NCI-H1048 (cell line): ENCODE measurements at regions not wholly inside any gene's neighbourhood (a gene's known extent, or its start where the extent isn't known, plus 50 kb on each side); places are given as distances from the start of the nearest gene placed in this dataset.

Source experiments
- DNase-seq: peaks from one replicate; lab custom pipeline; 2025; lab: John Stamatoyannopoulos, UW

DNA sequence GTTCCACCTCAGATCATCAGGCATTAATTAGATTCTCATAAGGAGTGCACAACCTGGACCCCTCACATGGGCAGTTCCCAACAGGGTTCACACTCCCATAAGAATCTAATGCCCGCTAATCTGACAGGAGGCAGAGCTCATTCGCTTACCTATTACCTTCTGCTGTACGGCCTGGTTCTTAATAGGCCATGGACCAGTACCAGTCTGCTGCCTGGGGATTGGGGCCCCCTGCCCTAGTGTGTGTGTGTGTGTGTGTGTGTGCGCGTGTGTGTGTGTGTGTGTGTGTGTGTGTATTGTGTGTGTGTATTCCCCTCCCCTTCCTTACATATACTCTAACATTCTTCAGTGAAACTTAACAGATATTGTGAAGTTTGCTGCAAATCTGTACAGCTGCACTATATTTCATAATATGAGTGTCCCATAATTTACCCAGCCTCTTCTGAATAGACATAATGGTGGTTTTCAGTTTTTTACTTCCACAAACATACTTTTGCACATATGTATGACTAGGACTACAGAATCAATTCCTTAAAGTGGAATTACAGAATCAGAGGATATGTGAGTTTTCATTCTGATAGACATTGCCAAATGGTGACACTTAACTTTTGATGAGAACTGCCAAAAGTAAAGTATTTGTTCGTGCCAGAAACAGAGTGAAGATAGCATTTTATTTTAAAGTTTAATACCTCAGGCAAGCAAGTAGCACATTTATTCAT lies 205.2 kb upstream of the EEA1 start:
- no peak for DNase-seq

DNA sequence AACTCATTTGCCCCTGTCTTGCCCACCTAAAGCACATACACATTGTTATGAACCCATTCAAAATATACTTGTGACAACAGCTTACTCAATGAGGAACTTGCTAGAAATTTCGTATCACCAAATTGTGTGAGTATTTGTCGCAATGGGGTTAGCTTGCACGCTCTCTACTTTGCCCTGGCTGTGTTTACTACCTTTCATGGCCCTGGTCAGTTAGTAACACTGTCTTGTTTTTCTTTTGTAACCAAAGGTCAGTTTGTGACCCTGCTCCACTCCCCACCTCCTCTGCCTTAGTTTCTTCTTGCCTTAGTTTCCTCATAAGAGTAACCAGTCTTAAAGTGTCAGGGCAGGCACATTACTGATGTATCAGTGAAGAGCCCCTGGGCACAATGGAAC lies 205.8 kb upstream of the EEA1 start:
- DNase-seq: no peak

DNA sequence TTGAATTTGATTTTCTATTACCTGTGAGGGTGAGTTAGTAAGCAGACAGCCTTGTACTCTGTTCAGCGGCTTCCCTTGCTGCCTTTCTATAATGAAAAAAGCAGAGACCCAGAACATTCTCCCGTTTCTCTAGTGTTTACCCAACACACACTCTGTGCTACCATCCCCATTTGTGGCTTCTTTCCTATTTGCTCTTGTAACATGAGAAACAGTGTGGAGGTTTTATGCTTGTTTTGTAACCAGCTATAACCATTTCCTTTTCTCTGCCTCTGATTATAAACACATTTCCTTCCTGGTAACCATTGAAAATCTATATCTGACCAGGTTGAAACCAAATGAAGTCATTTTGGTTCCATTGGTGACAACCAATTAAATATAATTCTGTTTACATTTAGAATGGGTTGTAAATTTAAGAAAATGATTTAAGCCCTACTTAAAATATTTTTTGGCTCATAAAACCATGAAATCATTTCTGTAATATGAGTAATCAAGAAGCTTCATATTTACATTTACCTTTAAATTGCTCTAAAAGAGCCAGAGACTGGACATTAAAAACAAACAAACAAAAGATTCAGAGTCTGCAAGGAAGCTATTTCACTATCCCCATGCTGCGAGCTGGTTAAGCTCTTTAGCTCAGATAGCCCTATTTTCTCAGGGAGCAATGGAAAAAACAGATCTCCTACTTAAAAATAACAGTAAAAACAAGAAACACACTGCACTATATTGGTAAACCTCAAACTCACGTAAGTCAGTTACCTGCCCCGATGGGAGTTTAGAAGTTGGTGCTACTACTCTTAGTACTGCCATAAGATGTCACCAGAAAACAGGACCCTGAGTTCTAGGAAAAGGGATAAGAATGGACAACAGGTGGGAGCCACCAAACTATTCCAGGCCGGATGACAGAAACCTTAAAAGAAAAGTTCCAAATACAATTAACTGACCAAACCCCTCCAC lies 206.5 kb upstream of the EEA1 start:
- no peak for DNase-seq

DNA sequence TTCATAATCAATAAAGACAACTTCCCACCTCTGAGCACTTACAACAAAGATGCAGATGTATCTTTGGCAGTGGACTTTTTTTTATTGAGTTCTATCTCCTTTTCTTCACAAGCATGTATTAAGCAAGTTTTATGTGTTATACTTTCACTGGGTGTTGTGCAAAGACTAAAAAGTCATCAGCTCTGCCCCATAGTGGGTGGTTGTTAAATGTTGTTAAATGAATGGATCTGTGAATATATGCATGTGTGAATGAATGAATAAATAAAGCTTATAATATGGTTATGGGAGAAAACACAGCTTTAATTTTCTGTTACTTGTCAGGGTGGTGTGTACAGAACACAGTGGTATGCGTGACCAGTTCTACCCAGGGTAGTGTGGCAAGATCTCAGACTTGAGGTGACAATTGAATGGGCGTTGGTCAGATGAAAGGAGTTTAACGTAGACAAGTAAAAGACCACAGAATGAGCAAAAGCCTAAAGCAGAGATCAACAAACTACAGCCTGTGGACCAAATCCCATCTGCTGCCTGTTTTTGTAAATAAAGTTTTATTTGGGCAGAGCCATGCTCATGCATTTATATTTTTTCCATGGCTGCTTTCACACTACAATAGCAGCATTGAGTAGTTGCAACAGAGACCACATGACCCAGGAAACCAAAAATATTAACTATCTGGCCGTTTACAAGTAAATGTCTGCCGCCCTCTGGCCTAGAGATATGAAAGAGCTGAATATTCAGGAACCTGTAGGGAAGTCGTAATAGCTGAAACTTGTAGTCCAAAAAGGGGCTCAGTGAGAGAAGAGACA lies 207.4 kb upstream of the EEA1 start:
- no peak for DNase-seq

DNA sequence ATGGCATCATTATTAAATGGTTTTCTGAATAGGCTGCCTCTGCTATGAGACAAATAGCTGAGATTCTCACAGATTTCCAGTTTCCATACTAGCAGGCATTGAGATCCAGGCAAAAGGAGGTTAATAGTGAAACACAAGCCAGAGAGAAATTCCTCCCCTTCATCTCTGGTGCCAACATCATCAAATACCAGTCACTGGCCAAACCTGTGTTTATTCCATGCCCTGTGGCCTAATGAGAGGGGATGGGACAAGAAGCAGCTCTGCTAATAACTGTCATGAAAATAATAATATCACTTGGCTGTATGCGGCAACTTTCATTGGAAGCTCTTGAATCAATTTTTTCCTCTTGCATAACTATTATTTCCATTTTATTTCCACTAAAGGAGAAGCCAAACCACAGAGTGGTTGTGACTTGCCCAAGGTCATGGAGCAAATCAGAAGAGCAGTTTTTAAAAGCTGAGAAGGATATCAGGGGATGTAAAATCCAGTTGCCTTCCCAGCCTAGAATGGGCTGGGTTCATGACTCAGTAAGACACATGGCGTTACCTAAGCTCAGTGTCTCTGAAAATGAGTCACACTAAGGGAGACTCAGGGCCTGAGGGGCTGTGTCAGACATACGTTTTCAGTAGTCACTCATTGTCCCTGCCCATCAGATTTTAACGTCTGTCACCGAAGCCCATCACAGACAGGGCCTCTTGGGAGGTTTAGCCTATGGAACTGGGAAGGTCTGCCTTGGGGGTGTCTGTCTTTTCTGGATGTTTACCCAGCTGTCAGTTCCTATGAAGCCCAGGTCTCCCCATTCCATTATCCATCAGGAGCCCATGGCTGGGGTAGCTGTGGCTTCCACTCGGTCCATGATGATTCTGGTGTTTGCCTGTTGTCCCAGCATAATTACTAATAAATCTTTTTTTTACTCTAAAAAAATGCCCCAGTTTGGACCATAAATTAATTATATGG lies 208.8 kb upstream of the EEA1 start:
- DNase-seq: no peak

DNA sequence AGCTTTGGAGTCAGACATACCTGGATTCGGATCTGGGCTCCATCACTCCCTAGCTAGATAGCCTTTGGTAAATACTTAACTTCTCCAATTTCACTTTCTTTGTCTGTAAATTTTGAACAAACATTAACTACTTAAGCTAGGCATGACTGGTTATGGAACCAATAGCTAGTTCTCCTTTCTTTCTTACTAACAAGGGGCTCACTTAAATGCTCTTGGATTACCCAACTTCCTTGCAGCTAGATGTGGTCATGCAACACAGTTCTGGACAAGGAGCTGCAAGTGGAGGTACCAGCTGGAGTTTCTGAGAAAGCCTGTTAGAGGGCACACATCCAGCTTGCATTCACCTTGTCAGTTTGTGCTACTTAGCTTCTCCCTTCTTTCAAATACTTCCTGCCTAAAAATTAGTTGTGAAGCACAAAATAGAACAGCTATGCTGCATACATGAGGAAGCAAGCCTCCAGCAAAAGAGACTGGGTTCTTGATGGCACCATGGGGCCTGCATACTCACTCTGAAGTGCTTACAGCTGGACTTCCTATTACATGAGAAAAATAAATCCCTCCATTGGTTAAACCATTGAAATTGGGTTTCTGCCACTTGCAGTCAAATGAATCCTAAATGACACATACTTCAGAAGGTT lies 210.1 kb upstream of the EEA1 start:
- DNase-seq: no peak

DNA sequence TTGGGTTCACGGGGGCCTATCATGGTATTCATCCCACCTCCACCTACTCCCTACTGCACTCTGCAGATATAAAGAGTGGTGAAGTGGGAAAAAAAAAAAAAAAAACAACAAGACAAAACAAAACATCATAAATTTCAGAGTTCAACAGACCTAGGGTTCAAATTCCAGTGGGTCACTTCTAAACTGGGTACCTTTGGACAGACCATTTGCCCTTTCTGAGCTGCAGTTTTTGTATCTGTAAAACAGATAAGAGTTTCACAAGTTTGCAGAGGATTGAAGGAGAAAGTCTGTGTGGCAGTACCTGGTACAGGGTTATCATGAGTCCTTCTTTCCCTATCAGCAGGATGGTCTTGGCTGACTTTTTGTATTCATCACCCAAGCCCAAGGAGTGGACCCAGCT lies 211.2 kb upstream of the EEA1 start:
- no peak for DNase-seq

DNA sequence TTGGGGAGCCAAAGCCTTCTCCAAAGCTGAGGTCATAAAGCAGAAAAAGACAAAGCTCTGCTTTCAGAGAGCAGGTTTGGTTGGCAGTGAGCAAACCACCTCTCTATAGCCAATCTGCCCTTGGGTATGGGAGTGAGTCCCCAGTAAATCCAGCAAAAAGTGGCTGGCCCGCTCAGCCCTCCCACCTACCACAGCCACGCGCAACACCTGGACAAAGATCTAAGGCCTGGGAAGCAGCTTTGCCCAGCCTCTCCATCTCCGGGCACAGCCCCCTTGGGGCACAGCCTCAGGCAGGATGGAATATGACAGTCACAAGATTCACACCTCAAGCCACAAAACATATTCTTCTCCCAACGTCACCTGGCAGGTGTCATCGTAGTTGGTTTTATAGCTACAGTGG lies 211.7 kb upstream of the EEA1 start:
- no peak for DNase-seq

- DNase-seq: no peak
Observed at GRCh38 chr12:93142881-93143280, 213.8 kb upstream of the EEA1 start.

GRCh38 chr12:93144109-93144508 lies 215.0 kb upstream of the EEA1 start:
- DNase-seq: no peak

- DNase-seq: peak; percentile 66
Observed at GRCh38 chr12:93145086-93145485, 216.0 kb upstream of the EEA1 start.

- no peak for DNase-seq
Observed at GRCh38 chr12:93146263-93146939, 217.3 kb upstream of the EEA1 start.

DNA sequence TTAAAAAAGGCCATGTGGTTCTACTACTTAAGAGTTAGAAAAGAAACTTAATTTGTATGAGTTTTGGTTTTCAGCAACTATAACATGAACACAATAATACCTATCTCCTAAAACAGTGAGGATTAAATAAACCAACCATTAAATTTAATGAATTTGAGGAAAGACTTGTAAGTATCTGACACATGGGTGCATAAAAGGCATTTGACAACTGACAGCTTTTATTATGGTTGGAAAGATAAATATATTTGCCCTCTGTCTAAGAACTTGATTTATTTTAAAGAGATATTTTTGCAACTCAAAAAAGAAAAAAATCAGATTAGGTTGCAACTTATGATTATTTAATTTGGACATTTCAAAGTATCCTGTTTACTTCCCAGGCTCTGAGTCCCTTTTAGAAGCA lies 217.9 kb upstream of the EEA1 start:
- DNase-seq: no peak

GRCh38 chr12:93148412-93148811 lies 219.3 kb upstream of the EEA1 start:
- no peak for DNase-seq

DNA sequence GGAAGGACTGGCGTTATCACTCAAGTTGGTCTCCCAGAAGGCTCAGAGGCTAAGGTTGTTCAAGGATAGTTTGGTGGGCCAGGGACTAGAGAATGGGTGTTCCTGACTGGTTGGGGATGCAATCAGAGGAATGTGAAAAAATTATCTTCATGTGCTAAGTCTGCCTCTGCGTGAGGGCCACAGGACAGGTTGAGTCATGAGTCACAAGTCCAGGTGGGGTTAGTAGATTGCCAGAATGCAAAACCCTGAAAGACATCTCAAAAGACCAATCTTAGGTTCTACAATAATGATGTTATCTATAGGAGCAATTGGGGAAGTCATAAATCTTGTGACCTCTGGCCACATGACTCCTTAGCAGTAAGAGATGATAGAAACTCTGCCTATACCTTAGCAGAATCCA lies 220.1 kb upstream of the EEA1 start:
- no peak for DNase-seq

DNA sequence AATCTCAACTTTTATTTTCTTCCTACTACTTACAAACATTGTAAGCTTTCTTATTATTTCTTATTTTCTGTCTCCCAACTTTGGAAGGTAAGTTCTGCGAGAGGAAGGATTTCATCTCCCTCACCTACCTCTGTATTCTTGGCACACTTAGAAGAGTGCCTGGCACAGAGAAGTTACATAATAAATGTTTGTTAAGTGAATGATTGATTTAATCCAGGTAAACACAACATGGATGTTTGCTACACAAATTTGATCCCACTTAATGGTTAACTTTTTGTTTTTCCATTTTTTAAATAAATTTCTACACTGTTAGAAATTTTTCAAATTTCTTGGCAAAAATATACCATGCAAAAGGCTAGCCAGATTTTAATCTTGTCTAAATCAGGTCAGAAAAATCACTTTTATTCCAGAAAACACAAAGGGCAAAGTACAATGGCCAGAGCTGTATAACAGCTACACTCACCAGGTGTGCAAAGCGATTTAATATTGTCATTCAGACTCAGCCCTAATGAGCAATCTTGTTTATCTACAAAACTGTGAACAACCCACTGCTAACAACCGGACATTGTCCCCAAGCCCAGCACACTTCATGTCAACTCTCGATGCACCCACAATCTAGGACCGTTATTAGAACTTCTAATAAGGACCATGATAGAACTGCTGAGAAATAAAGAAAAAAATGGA lies 222.1 kb upstream of the EEA1 start:
- DNase-seq: no peak

- no peak for DNase-seq
Observed at GRCh38 chr12:93152617-93153016, 223.5 kb upstream of the EEA1 start.

DNA sequence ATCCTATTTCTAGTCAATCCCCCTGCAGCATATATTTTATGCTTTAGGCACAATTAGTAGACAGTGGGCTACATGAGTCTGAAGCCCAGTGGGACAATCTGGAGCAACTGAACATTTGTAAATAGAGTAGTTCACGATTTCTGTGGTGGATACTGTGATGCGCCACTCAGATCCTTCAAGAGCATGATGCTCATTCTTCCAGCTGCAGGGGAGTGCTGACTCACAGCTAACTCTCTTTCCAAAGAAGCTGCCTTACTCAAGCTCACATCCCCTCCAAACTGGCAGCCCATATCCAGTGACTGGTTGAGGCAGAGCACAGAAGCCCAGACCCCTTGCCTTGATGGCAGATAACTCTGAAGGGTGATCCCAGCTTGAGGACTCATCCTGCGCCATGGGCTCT lies 224.2 kb upstream of the EEA1 start:
- no peak for DNase-seq

GRCh38 chr12:93154096-93154728 lies 223.5 kb upstream of the NUDT4 start:
- no peak for DNase-seq
